PC-3 (cell line): ENCODE measurements at regions not wholly inside any gene's neighbourhood (a gene's known extent, or its start where the extent isn't known, plus 50 kb on each side); places are given as distances from the start of the nearest gene placed in this dataset.

Experiments
- ATAC-seq: fragments of 200-7000 bp; cut with Tn5 transposase; 2 replicates; pipeline ENCODE4 v1.9.1; 2020; ENCODE audit warnings: mild to moderate bottlenecking, moderate library complexity
- BruUV-seq: library from RNA; stranded (reverse); fragments of 400-500 nt; replicated peaks from 2 replicates; lab custom pipeline; 2021; lab: Mats Ljungman, UMichigan
- CTCF ChIA-PET: fragments of 300-600 bp; sonication (Branson Sonifier 250); formaldehyde crosslinking; loops from one replicate; lab custom pipeline; 2022; ENCODE audit warnings: antibody characterized with exemption; lab: Charles Lee
- POLR2A ChIA-PET: fragments of 300-600 bp; sonication (Branson Sonifier 250); formaldehyde crosslinking; loops from one replicate; lab custom pipeline; 2022; ENCODE audit warnings: antibody characterized with exemption; ENCODE audit not compliant: unreplicated experiment; lab: Charles Lee
- DNase-seq: peaks from one replicate; pipeline ENCODE4 v3.0.0-alpha.2; 2015
- H2AFZ ChIP-seq: fragments of 300-600 bp; sonication (generic); 2 replicates; pipeline ENCODE4 v1.6.0; 2016; ENCODE audit warnings: antibody characterized with exemption, low read length
- H3F3A ChIP-seq: fragments of 300-600 bp; sonication (generic); one replicate; pipeline ENCODE4 v1.6.0; 2017; ENCODE audit warnings: antibody characterized with exemption, low read length, control low read depth, mild to moderate bottlenecking; ENCODE audit not compliant: unreplicated experiment
- H3K27ac ChIP-seq: fragments of 300-600 bp; sonication (generic); 2 replicates; pipeline ENCODE4 v1.5.1; 2016; ENCODE audit warnings: mild to moderate bottlenecking, low read length
- H3K27me3 ChIP-seq: fragments of 300-600 bp; sonication (generic); 2 replicates; pipeline ENCODE4 v1.6.1; 2016; ENCODE audit warnings: low read length, mixed read lengths
- H3K36me3 ChIP-seq: fragments of 300-600 bp; sonication (generic); 2 replicates; pipeline ENCODE4 v1.6.1; 2016; ENCODE audit warnings: low read depth, mixed run types, low read length, mixed read lengths
- H3K4me1 ChIP-seq: fragments of 300-600 bp; sonication (generic); 2 replicates; pipeline ENCODE4 v1.5.1; 2016; ENCODE audit warnings: low read length; ENCODE audit not compliant: insufficient read depth
- H3K4me2 ChIP-seq: fragments of 300-600 bp; sonication (generic); 2 replicates; pipeline ENCODE4 v1.6.0; 2016; ENCODE audit warnings: low read length
- H3K4me3 ChIP-seq: fragments of 300-600 bp; sonication (generic); 2 replicates; pipeline ENCODE4 v1.5.1; 2016; ENCODE audit warnings: mild to moderate bottlenecking, low read length, mixed read lengths
- H3K79me2 ChIP-seq: fragments of 300-600 bp; sonication (generic); 2 replicates; pipeline ENCODE4 v1.6.1; 2017; ENCODE audit warnings: low read length, mixed read lengths
- H3K9ac ChIP-seq: fragments of 300-600 bp; sonication (generic); 2 replicates; pipeline ENCODE4 v1.6.0; 2016; ENCODE audit warnings: mild to moderate bottlenecking, low read length
- H3K9me2 ChIP-seq: fragments of 300-600 bp; sonication (generic); replicated peaks from 2 replicates; pipeline ENCODE4 v1.6.1; 2016; ENCODE audit warnings: mixed run types, low read length, mixed read lengths
- H3K9me3 ChIP-seq: fragments of 300-600 bp; sonication (generic); 2 replicates; pipeline ENCODE4 v1.6.1; 2016; ENCODE audit warnings: low read length, mixed read lengths
- H4K20me1 ChIP-seq: fragments of 300-600 bp; sonication (generic); 2 replicates; pipeline ENCODE4 v1.6.1; 2016; ENCODE audit warnings: low read length, mixed read lengths
- EZH2 ChIP-seq: fragments of 300-600 bp; sonication (generic); IDR thresholded peaks from one replicate; pipeline ENCODE4 v1.6.1; 2017; ENCODE audit warnings: antibody characterized with exemption, mild to moderate bottlenecking, low read length; ENCODE audit not compliant: unreplicated experiment
- EZH2phosphoT487 ChIP-seq: fragments of 300-600 bp; sonication (generic); IDR thresholded peaks from 2 replicates; pipeline ENCODE4 v1.6.1; 2018; ENCODE audit warnings: mild to moderate bottlenecking, antibody characterized with exemption, low read length, borderline replicate concordance
- intact Hi-C: fragments of 100-400 bp; cut with micrococcal nuclease; formaldehyde crosslinking; loops from 2 replicates; pipeline ENCODE4 v1.9.0; 2023
- TF ChIP-seq, protein P1 (sequence below): fragments of 300-600 bp; sonication (generic); conservative IDR thresholded peaks from 2 replicates; pipeline ENCODE4 v1.5.1; 2017; ENCODE audit warnings: antibody characterized with exemption, low read depth, mild to moderate bottlenecking, low read length

DNA sequence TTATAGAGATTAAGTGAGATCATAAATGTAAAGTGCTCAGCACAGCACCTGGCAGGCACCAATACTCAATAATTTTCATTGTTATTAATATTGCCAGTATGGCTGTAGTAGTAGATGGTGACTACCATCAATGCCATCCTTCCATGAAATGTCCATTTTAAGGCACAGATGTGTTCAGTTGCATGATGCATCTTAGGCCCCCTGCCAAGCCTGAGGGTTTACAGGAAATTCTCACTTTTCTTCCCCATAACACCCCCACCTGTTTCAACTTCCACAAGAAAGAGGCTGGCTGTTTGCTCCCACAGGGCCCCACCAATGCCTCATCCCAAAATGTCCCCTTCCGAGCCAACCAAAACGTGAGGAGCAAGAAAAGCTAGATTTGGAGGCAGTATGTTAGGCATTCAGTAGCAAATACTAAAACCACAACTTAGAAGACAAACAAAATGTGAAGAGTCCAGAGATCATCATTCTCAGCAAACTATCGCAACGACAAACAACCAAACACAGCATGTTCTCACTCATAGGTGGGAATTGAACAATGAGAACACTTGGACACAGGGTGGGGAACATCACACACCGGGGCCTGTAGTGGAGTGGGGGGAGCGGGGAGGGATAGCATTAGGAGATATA lies 110.6 kb upstream of the NHSL1 start:
- Histone ChIP-seq H4K20me1 (no peaks in the 10 kb centered on the region), H3K9ac (no peak overlapping the region), H3K4me2 (no peak overlapping the region), H3K4me3 (no peak overlapping the region), H3K9me3 (no peaks in the 10 kb centered on the region), H3K4me1 (no peaks in the 10 kb centered on the region), H3K27ac (no peak overlapping the region), H3K79me2 (no peaks in the 10 kb centered on the region), H3K36me3 (no peaks in the 10 kb centered on the region), H3K9me2 (no peaks in the 10 kb centered on the region), H3K27me3 (no peaks in the 10 kb centered on the region), H2AFZ (no peak overlapping the region), H3F3A (no peaks in the 10 kb centered on the region)
- ChIA-PET CTCF (no interaction called here), POLR2A (no interaction called here)
- TF ChIP-seq, protein P1, sequence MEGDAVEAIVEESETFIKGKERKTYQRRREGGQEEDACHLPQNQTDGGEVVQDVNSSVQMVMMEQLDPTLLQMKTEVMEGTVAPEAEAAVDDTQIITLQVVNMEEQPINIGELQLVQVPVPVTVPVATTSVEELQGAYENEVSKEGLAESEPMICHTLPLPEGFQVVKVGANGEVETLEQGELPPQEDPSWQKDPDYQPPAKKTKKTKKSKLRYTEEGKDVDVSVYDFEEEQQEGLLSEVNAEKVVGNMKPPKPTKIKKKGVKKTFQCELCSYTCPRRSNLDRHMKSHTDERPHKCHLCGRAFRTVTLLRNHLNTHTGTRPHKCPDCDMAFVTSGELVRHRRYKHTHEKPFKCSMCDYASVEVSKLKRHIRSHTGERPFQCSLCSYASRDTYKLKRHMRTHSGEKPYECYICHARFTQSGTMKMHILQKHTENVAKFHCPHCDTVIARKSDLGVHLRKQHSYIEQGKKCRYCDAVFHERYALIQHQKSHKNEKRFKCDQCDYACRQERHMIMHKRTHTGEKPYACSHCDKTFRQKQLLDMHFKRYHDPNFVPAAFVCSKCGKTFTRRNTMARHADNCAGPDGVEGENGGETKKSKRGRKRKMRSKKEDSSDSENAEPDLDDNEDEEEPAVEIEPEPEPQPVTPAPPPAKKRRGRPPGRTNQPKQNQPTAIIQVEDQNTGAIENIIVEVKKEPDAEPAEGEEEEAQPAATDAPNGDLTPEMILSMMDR: no peak
- TF ChIP-seq EZH2 (no peak), EZH2phosphoT487 (no peak)
- intact Hi-C loops: no loop called here
- DNase-seq (no peak), ATAC-seq (no peak)
- no TSS peak for BruUV-seq

DNA sequence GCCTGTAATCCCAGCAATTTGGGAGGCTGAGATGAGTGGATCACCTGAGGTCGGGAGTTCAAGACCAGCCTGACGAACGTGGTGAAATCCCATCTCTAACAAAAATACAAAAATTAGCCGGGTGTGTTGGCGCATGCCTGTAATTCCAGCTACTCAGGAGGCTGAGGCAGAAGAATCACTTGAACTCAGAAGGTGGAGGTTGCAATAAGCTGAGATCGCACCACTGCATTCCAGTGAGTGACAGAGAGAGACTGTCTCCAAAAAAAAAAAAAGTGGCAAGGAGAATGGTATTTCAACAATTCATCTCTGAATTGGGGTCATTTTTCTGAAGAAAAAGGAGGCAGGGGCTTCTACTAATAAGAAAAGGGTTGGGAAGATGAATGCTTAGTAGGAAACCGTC lies 111.5 kb upstream of the NHSL1 start:
- Histone ChIP-seq H3K27me3 (no peaks in the 10 kb centered on the region), H3K9me2 (no peaks in the 10 kb centered on the region), H4K20me1 (no peaks in the 10 kb centered on the region), H2AFZ (no peak overlapping the region), H3F3A (no peaks in the 10 kb centered on the region), H3K79me2 (no peaks in the 10 kb centered on the region), H3K4me3 (no peak overlapping the region), H3K27ac (no peak overlapping the region), H3K36me3 (no peaks in the 10 kb centered on the region), H3K4me1 (no peaks in the 10 kb centered on the region), H3K9ac (no peak overlapping the region), H3K4me2 (no peak overlapping the region), H3K9me3 (no peaks in the 10 kb centered on the region)
- DNase-seq (no peak), ATAC-seq (no peak)
- CTCF ChIA-PET: no interaction called here
- TF ChIP-seq EZH2phosphoT487 (no peak), EZH2 (no peak)
- TF ChIP-seq, protein P1: no peak
- POLR2A ChIA-PET: no interaction called here
- intact Hi-C loops: no loop called here
- BruUV-seq: no TSS peak

DNA sequence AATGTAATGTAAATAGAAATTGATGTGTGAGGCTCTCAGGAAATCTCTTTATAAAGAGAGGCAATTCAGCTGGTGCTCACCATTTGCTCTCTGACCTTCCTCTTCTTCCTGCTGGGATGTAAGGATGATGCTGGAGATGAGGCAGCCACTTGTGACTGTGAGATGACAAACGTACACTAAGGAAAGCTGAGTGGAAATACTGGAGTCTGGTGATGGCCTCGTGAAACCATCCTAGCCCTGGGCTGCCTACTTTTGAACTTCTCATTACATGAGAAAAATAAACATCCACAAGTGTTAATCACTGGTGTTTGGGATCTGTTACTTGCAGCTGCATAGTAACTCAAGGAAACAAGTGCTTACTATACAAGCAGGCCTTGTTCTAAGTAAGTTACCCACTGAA lies 114.9 kb upstream of the NHSL1 start:
- Histone ChIP-seq H3K9me3 (no peaks in the 10 kb centered on the region), H3K4me1 (no peaks in the 10 kb centered on the region), H3K36me3 (no peaks in the 10 kb centered on the region), H3K9me2 (no peaks in the 10 kb centered on the region), H3F3A (no peaks in the 10 kb centered on the region), H3K4me3 (no peak overlapping the region), H3K27me3 (no peaks in the 10 kb centered on the region), H2AFZ (no peak overlapping the region), H4K20me1 (no peaks in the 10 kb centered on the region), H3K4me2 (no peak overlapping the region), H3K9ac (no peak overlapping the region), H3K79me2 (no peaks in the 10 kb centered on the region), H3K27ac (no peak overlapping the region)
- BruUV-seq: no TSS peak
- ChIA-PET CTCF (no interaction called here), POLR2A (no interaction called here)
- TF ChIP-seq, protein P1: no peak
- TF ChIP-seq EZH2phosphoT487 (no peak), EZH2 (no peak)
- intact Hi-C loops: no loop called here
- ATAC-seq: no peak
- no peak for DNase-seq
